Endothelial cell of umbilical vein (primary cell): ENCODE measurements at regions not wholly inside any gene's neighbourhood (a gene's known extent, or its start where the extent isn't known, plus 50 kb on each side); places are given as distances from the start of the nearest gene placed in this dataset.

Experiments
- BruUV-seq: library from RNA; stranded (reverse); fragments of 400-500 nt; replicated peaks from 2 replicates; lab custom pipeline; 2021; lab: Mats Ljungman, UMichigan
- CTCF ChIA-PET: fragments of 300-600, 350-600 bp; sonication (Branson Sonifier 250); formaldehyde crosslinking; loops from one replicate; lab custom pipeline; 2021; ENCODE audit warnings: antibody characterized with exemption, inconsistent platforms; lab: Charles Lee
- POLR2A ChIA-PET: fragments of 300-600, 350-600 bp; sonication (Branson Sonifier 250); formaldehyde crosslinking; loops from one replicate; lab custom pipeline; 2021; ENCODE audit warnings: antibody characterized with exemption, inconsistent platforms; lab: Charles Lee
- DNase-seq: peaks from one replicate; pipeline ENCODE4 v3.0.0-alpha.2; 2011; ENCODE audit warnings: low read depth, low spot score
- FAIRE-seq: peaks from 2 replicates; lab custom pipeline; 2011; peaks lifted over from hg19 to GRCh38; lab: Jason Lieb, UNC
- H2AFZ ChIP-seq: 2 replicates; pipeline ENCODE4 v1.6.0; 2012; ENCODE audit warnings: low read depth, low read length, control low read depth, inconsistent platforms
- H3K27ac ChIP-seq: 2 replicates; pipeline ENCODE4 v1.5.1; 2011; ENCODE audit warnings: low read depth, mild to moderate bottlenecking, control low read depth, low read length, moderate library complexity; ENCODE audit not compliant: insufficient read depth
- H3K27me3 ChIP-seq, 2 experiments: 2 replicates each; pipeline versions ENCODE4 v1.6.0 to v1.6.1; 2011; ENCODE audit warnings: low read length in 2 of 2, mixed read lengths in 1 of 2; ENCODE audit not compliant: control insufficient read depth in 2 of 2, insufficient read depth in 2 of 2
- H3K36me3 ChIP-seq, 2 experiments: 2 replicates in 1 of 2; 3 replicates in 1 of 2; pipeline ENCODE4 v1.5.1; 2011; ENCODE audit warnings: low read length in 2 of 2, mild to moderate bottlenecking in 1 of 2, moderate library complexity in 1 of 2; ENCODE audit not compliant: control insufficient read depth in 2 of 2, insufficient read depth in 2 of 2; ENCODE audit errors: extremely low read depth in 1 of 2
- H3K4me1 ChIP-seq: 3 replicates; pipeline ENCODE4 v1.5.1; 2011; ENCODE audit warnings: mild to moderate bottlenecking, low read length; ENCODE audit not compliant: control insufficient read depth, insufficient read depth; ENCODE audit errors: extremely low read depth
- H3K4me2 ChIP-seq: 2 replicates; pipeline ENCODE4 v1.6.1; 2011; ENCODE audit warnings: low read length, control low read depth, mixed read lengths; ENCODE audit not compliant: insufficient read depth
- H3K4me3 ChIP-seq, 3 experiments: fragments of 200-600 bp in 1 of 3; sonication (generic), shearing (Covaris generic) in 1 of 3; replicated peaks in 1 of 3; 2 replicates each; pipeline ENCODE4 v1.5.1; 2011 to 2016; ENCODE audit warnings: control low read depth in 3 of 3, low read length in 3 of 3, mild to moderate bottlenecking in 2 of 3, inconsistent platforms in 1 of 3, low read depth in 1 of 3, moderate library complexity in 1 of 3; ENCODE audit not compliant: insufficient read depth in 1 of 3
- H3K79me2 ChIP-seq: 2 replicates; pipeline ENCODE4 v1.6.0; 2012; ENCODE audit warnings: low read length, inconsistent platforms; ENCODE audit not compliant: control insufficient read depth, insufficient read depth
- H3K9ac ChIP-seq: replicated peaks from 2 replicates; pipeline ENCODE3; 2011; ENCODE audit warnings: low read length, control low read depth; ENCODE audit not compliant: insufficient read depth; ENCODE audit errors: extremely low read depth
- H3K9me1 ChIP-seq: replicated peaks from 3 replicates; pipeline ENCODE4 v1.6.0; 2011; ENCODE audit warnings: mild to moderate bottlenecking, low read length; ENCODE audit not compliant: control insufficient read depth, insufficient read depth; ENCODE audit errors: extremely low read depth
- H3K9me3 ChIP-seq: replicated peaks from 2 replicates; pipeline ENCODE4 v1.5.1; 2012; ENCODE audit warnings: low read length, inconsistent platforms; ENCODE audit not compliant: control insufficient read depth, insufficient read depth
- H4K20me1 ChIP-seq: replicated peaks from 2 replicates; pipeline ENCODE3; 2011; ENCODE audit warnings: mild to moderate bottlenecking, low read length; ENCODE audit not compliant: control insufficient read depth, insufficient read depth; ENCODE audit errors: extremely low read depth
- CTCF ChIP-seq, 2 donors: IDR thresholded peaks; 1 replicate in 1 of 2; 2 replicates in 1 of 2; pipeline ENCODE4 v1.5.1; 2011; ENCODE audit warnings: low read length in 2 of 2, mild to moderate bottlenecking in 2 of 2, moderate library complexity in 2 of 2, control low read depth in 1 of 2, inconsistent platforms in 1 of 2, low read depth in 1 of 2; ENCODE audit not compliant: insufficient read depth in 1 of 2; ENCODE audit errors: extremely low read depth in 1 of 2
- EZH2 ChIP-seq: IDR thresholded peaks from 2 replicates; pipeline ENCODE4 v1.6.1; 2012; ENCODE audit warnings: borderline replicate concordance, low read depth, mild to moderate bottlenecking, moderate library complexity, low read length, inconsistent platforms; ENCODE audit not compliant: severe bottlenecking
- FOS ChIP-seq: IDR thresholded peaks from 2 replicates; pipeline ENCODE4 v1.6.1; 2011; ENCODE audit warnings: mild to moderate bottlenecking, low read length, moderate library complexity, borderline replicate concordance; ENCODE audit not compliant: insufficient read depth
- GATA2 ChIP-seq: IDR thresholded peaks from 2 replicates; pipeline ENCODE4 v1.7.0; 2011; ENCODE audit warnings: low read depth, mild to moderate bottlenecking, moderate library complexity, mixed read lengths, low read length; ENCODE audit not compliant: insufficient read length, insufficient read depth
- JUN ChIP-seq: IDR thresholded peaks from 2 replicates; pipeline ENCODE4 v1.6.1; 2011; ENCODE audit warnings: borderline replicate concordance, low read depth; ENCODE audit not compliant: insufficient read length, insufficient read depth
- MAX ChIP-seq: IDR thresholded peaks from 2 replicates; pipeline ENCODE4 v1.6.1; 2011; ENCODE audit not compliant: insufficient read depth, insufficient read length
- MYC ChIP-seq: IDR thresholded peaks from one replicate; pipeline ENCODE4 v1.6.1; 2011; ENCODE audit warnings: mild to moderate bottlenecking, low read depth, low read length
- POLR2A ChIP-seq: IDR thresholded peaks from 2 replicates; pipeline ENCODE4 v1.6.1; 2012; ENCODE audit warnings: low read depth, mild to moderate bottlenecking, control low read depth, low read length
- POLR2AphosphoS5 ChIP-seq: IDR thresholded peaks from 2 replicates; pipeline ENCODE4 v1.6.1; 2012; ENCODE audit warnings: low read depth, mild to moderate bottlenecking, control low read depth, low read length, moderate library complexity; ENCODE audit not compliant: insufficient read depth
- dilution Hi-C: fragments of 300-500 bp; cut with MboI; formaldehyde crosslinking; loops from one replicate; pipeline ENCODE4 v1.15.0; 2019; ENCODE audit warnings: low sequenced_read_pairs; ENCODE audit not compliant: extremely low pct_ligation_motif_present
- intact Hi-C: fragments of 100-400 bp; cut with micrococcal nuclease; formaldehyde crosslinking; loops from one replicate; pipeline ENCODE4 v1.10.0; 2022

DNA sequence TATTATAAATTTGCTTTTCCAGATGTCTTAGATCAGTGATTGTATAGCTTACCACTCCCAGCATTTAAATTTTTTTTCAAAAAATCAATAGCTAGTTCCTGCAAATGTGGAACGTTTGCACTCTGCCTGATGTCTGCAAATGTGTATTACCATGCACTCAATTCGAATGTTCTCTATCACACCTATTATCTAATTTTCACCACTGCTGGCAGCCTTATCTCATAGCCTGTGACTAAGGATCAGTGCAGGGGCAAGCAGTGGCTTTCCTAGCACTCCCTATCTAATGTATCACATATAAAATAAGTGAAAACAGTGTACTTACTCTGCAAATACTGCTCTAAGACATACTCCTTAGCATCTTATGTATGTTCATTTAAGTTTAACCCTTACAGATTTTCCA, 196.3 kb upstream of the PLSCR5 start:
- intact Hi-C loops = no loop called here
- Histone ChIP-seq H3K27ac (no peak overlapping the region), H3K9ac (no peak overlapping the region), H3K27me3 (no peaks in the 10 kb centered on the region), H3K4me2 (no peak overlapping the region), H4K20me1 (no peaks in the 10 kb centered on the region), H3K9me3 (no peaks in the 10 kb centered on the region), H3K79me2 (no peaks in the 10 kb centered on the region), H3K9me1 (no peaks in the 10 kb centered on the region), H3K4me3 (no peak overlapping the region), H2AFZ (no peak overlapping the region), H3K36me3 (no peaks in the 10 kb centered on the region), H3K4me1 (no peaks in the 10 kb centered on the region)
- BruUV-seq = no TSS peak
- ChIA-PET CTCF (interaction anchor here (1.2 kb wide), 1 partner anchor 12 kb away, joined by 3 read pairs; no protein-coding TSS in a partner anchor), POLR2A (no interaction called here)
- no peak for DNase-seq
- TF ChIP-seq POLR2AphosphoS5 = no peak
- no peak for TF ChIP-seq JUN
- no peak for TF ChIP-seq GATA2
- TF ChIP-seq FOS = no peak
- TF ChIP-seq EZH2 = no peak
- no peak for TF ChIP-seq MYC
- TF ChIP-seq MAX = no peak
- no peak for TF ChIP-seq POLR2A
- TF ChIP-seq CTCF (IDR thresholded peaks at IDR 0.05; ENCODE audit: extremely low read depth in 1 of 2, insufficient read depth in 1 of 2, low read depth in 1 of 2, low read length in 2 of 2) = no peak
- FAIRE-seq = no peak
- dilution Hi-C loops = no loop called here
